SK-N-SH (cell line): ENCODE measurements at regions not wholly inside any gene's neighbourhood (a gene's known extent, or its start where the extent isn't known, plus 50 kb on each side); places are given as distances from the start of the nearest gene placed in this dataset.
"Not testable (repeated sequence)": the region's sequence is repeated elsewhere in the genome, so short reads cannot be mapped to it uniquely, and the experiment has no call there.

Experiments used
- CTCF ChIP-seq: fragments of 200-600 bp; sonication (generic); IDR thresholded peaks from 2 replicates; pipeline ENCODE4 v1.6.1; 2017; ENCODE audit warnings: antibody characterized with exemption, mild to moderate bottlenecking, moderate library complexity
- EP300 ChIP-seq, 2 experiments: IDR thresholded peaks; 2 replicates each; pipeline versions ENCODE4 v1.4.0 to v1.6.1; 2012; ENCODE audit warnings: borderline replicate concordance in 1 of 2, low read depth in 1 of 2, low read length in 1 of 2
- RFX5 ChIP-seq: IDR thresholded peaks from 2 replicates; pipeline ENCODE4 v1.6.1; 2012; ENCODE audit warnings: mild to moderate bottlenecking, improper control_type of control experiment, low read length
- USF2 ChIP-seq: fragments of 150-350 bp; IDR thresholded peaks from 2 replicates; pipeline ENCODE4 v1.6.1; 2017; ENCODE audit warnings: antibody characterized with exemption, low read length, low read depth, borderline replicate concordance

- TF ChIP-seq USF2; CTCF; EP300 (IDR thresholded peaks at IDR 0.05; ENCODE audit: borderline replicate concordance in 1 of 2, low read depth in 1 of 2, low read length in 1 of 2); RFX5: not testable (repeated sequence)
Measured at GRCh38 chr11:89575846-89576245, 84.7 kb upstream of the NOX4 start.
